ENCODE measurements at regions not wholly inside any gene's neighbourhood (a gene's known extent, or its start where the extent isn't known, plus 50 kb on each side); places are given as distances from the start of the nearest gene placed in this dataset.

DNA sequence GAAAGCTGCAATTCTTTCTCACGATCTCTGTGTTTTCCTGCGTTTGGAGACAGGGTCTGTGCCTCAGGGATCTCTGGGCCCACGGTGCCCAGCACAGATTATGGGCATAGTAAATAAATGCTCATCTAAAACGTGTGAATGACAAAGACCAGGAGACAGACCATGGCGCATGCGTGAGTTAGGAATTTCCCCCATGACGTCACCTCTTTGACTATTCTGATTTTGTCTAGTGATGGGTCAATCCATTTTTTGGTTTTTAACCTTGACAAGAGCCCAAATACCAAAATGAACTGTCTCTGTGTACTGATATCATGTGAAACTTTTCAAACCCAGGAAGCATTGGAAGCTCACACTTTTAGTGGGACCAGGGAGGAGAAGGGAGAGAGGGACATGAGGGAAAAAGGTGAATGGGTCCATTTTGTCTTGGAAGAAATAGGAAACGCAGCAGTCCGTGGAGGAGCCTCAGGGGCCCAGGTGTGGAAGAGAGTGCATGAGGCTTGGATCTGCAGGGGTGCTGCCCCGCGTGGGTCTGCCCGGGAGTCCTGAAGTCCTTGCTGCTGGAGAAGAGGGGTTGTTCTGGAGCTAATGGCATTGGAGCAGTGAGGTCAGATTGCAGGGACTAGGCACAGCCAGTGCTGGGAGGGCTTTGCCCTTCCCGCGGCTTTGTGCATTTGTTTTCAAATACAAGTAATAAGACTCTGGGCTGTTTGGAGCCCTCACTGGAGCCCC lies 172.2 kb downstream of the ASB1 start:
- FAIRE-seq = no peak
- TF ChIP-seq, protein P1, sequence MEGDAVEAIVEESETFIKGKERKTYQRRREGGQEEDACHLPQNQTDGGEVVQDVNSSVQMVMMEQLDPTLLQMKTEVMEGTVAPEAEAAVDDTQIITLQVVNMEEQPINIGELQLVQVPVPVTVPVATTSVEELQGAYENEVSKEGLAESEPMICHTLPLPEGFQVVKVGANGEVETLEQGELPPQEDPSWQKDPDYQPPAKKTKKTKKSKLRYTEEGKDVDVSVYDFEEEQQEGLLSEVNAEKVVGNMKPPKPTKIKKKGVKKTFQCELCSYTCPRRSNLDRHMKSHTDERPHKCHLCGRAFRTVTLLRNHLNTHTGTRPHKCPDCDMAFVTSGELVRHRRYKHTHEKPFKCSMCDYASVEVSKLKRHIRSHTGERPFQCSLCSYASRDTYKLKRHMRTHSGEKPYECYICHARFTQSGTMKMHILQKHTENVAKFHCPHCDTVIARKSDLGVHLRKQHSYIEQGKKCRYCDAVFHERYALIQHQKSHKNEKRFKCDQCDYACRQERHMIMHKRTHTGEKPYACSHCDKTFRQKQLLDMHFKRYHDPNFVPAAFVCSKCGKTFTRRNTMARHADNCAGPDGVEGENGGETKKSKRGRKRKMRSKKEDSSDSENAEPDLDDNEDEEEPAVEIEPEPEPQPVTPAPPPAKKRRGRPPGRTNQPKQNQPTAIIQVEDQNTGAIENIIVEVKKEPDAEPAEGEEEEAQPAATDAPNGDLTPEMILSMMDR (IDR thresholded peaks at IDR 0.05; ENCODE audit: insufficient read depth, missing control alignments) = no peak

DNA sequence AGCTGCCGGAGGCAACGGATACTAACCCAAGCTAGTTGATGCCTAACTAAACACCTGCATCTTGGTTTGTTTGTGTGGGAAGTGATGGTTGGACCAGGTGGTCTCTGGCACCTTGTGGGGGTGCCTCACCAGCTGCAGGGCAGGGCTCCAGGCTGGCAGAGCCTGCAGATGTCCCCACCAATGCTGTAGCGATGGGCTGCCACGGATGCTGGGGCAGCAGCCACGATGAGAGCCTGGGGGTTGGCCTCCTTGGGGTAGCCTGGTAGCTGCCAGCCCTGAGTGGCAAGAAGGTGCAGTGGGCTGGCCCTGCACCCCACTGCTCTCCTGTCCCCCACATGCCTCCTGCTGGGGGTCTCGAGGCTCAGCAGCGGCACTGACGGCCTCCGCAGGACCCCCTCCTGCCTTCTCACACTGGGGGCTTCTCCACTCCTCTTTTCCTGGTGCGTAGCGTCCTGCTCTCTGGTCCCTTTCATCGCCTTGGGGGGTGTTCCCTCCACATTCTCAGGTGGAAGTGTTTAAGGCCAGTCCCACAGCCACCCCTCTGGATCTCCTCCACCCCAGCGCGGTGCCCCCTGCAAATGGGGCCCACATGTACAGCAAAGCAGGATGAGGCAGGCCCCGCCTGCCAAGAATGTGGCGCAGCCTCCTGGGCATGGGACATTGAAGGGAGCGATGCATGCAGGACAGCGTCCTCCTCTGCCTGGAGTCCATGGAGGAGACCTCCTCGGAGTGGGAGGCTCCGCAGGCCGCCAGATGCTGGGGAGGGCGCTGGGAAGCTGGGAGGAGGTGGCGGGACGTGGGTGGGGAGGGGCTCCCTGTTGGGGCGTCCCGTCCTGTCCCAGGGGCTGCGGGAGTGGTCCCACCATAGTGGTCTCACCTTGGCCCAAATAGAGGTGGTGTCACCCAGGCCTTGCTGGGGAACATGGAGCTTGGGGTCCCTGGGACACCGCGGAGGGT lies 173.1 kb downstream of the ASB1 start:
- FAIRE-seq (no peak), DNase-seq (ENCODE audit: insufficient read length, low spot score) (no peak)
- TF ChIP-seq, protein P1 (IDR thresholded peaks at IDR 0.05; ENCODE audit: insufficient read depth, missing control alignments) = no peak

More for the DNA sequence above, 172.2 kb downstream of the ASB1 start:
- no peak for DNase-seq (ENCODE audit: insufficient read length, low spot score)

DNA sequence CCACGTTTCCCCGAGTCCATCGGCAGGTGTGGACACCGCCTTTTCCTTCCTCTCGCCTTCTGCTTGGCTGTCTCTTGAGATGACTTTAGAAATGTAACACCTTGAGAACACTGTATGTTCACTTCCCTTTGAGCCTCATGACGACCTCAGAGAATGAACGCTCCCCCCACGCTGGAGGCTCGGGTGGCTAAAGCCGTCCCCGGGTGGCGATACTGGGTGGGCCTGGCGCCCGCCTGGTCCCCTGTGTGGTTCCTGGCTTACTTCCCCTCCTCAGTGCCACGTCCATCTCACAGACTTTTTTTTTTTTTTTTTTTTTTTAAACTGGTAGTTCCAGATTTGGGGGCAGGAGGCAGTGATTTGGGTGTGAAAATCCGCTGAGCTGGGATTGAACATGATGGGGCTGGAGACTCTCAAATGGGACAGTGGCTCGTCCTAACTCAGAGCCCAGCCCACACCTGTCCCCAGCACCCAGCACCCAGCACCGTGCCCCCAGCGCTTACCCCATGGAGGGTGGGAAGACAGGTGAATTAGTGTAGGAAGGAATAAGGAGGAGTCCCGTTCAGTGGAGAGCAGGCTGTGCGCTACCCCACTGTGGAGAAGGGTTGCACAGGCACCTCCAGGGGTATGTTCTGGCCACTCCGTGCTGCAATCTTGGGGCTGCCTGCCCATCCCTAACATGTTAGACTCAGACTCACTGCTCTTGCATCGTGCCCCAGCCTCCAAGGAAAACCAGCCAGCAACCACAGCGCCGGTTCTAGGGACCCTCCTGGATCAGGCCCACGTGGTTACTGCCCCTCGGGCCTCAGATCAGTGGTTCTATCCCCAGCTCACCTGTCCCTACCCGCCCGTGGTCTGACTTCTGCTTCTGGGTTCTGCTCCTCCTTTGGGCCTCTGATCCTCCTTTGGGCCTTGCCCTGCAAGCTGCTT lies 174.0 kb downstream of the ASB1 start:
- DNase-seq (ENCODE audit: insufficient read length, low spot score) (no peak), FAIRE-seq (no peak)
- TF ChIP-seq, protein P1 (IDR thresholded peaks at IDR 0.05; ENCODE audit: insufficient read depth, missing control alignments) = no peak

DNA sequence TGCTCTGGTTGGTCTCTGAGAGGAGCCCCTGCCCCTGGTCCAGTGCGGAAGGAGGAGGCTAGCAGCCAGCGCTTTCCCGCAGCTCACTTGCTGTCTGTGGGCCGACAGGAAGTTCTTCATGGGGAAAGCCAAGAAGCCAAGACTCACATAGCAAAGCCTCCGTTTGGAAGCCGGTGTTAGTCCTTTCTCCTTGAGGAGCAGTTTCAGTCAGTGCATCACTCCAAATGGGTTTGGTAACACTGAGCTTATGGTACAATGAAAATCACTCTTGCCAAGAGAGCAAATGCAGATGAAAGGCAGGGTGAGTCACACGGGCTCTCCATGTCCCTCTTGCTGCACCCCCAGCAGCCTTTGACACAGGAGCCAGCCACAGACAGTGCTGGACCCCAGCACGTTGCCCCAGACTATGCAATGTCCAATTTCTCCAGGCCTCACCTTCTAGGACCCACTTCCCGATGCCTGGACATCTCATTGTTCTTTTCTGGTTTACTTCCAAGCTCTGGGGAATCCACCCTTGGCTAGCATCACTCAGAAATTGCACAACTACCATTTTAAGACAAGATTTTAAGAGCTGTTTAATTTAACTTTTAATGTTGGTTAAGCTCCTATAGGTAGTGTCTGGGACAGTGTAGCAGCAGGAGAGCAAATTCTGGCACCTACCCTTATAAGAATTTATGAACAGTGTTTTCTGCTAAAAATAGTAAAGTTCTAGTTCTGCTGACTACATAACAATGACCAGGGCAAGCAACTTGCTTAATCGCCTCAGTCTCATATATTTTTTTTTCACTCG lies 174.9 kb downstream of the ASB1 start:
- DNase-seq (ENCODE audit: insufficient read length, low spot score) (no peak), FAIRE-seq (no peak)
- TF ChIP-seq, protein P1 (IDR thresholded peaks at IDR 0.05; ENCODE audit: insufficient read depth, missing control alignments) = no peak

DNA sequence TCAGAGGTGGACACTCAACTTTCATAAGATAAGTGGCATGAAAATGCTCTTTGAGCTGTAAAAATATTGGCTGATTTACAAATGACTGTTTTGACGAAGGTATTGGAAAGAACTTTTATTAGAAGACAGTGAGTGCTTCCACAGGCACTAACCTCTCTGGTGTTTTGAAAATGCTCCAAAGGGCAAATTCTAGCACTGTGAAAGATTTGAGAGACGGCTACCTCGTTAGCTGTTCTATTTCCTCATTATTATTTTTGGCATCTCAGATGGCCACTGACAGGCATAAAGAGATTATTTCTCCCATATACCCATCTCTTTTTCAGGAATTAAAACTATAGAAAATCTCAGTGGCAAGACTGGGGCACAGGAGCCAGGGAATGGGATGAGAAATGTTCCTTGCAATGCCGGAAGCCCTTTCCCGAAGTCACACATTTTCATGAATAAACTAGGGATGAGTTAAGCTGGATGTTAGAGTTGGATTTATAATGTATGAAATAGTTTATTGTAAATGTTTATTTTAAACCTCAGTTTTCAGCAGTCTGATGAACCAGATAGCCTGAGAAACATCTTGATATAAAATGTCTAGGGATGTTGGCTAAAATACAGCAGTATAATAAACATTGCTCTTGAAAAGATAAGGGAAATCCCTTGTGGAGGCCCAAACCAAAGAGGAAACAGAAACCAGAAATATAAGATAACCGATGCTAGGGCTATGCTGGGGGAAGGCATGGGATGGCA lies 175.7 kb downstream of the ASB1 start:
- TF ChIP-seq, protein P1 (IDR thresholded peaks at IDR 0.05; ENCODE audit: insufficient read depth, missing control alignments) = no peak
- DNase-seq (ENCODE audit: insufficient read length, low spot score) (no peak), FAIRE-seq (no peak)
